ENCODE measurements at regions not wholly inside any gene's neighbourhood (a gene's known extent, or its start where the extent isn't known, plus 50 kb on each side); places are given as distances from the start of the nearest gene placed in this dataset.
"Not testable (repeated sequence)": the region's sequence is repeated elsewhere in the genome, so short reads cannot be mapped to it uniquely, and the experiment has no call there.

GRCh38 chr2:239548965-239549595 is 148.3 kb upstream of the HDAC4 start:
- no peak for ATAC-seq
- no peak for DNase-seq
- intact Hi-C loops (cut with micrococcal nuclease) = no loop called here

GRCh38 chr2:239548451-239548871 is 147.6 kb upstream of the HDAC4 start:
- intact Hi-C loops (cut with micrococcal nuclease) = no loop called here

GRCh38 chr2:239547140-239547539 is 146.3 kb upstream of the HDAC4 start:
- DNase-seq; intact Hi-C loops (cut with micrococcal nuclease); ATAC-seq: not testable (repeated sequence)

More at GRCh38 chr2:239548451-239548871, 147.6 kb upstream of the HDAC4 start:
- ATAC-seq (no peak), DNase-seq (no peak)

GRCh38 chr2:239546541-239546940 is 145.7 kb upstream of the HDAC4 start:
- DNase-seq = no peak
- ATAC-seq = no peak
- intact Hi-C loops (cut with micrococcal nuclease) = no loop called here

- ATAC-seq (no peak), DNase-seq (no peak)
- intact Hi-C loops (cut with micrococcal nuclease) = no loop called here
Measured at GRCh38 chr2:239545741-239546392, 145.0 kb upstream of the HDAC4 start.

GRCh38 chr2:239544918-239545465 is 144.2 kb upstream of the HDAC4 start:
- intact Hi-C loops (cut with micrococcal nuclease) = no loop called here
- ATAC-seq (no peak), DNase-seq (no peak)

- intact Hi-C loops (cut with micrococcal nuclease) = no loop called here
- no peak for ATAC-seq
- DNase-seq = no peak
Measured at GRCh38 chr2:239544143-239544917, 143.5 kb upstream of the HDAC4 start.

DNA sequence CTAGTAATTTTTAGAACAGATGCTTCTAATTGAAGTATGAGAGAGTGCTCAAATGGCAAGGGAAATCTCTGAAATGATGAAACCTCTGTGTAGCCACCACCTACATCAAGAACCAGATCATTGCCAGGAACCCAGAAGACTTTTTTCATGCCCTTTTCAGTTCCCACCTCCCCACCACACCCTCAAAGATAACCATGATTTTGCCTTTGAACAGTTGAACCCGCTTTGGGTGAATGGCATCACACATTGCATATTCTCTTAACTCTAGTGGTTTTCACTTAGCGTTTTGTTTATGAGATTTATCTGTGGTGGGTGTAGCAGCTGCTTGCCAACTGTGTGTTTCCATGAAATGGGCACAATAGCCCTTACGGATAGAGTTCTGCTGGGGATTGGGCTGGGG is 142.9 kb upstream of the HDAC4 start:
- intact Hi-C loops (cut with micrococcal nuclease) = no loop called here
- no peak for DNase-seq

GRCh38 chr2:239540174-239540573 is 139.4 kb upstream of the HDAC4 start:
- peak; percentile 55 for DNase-seq
- intact Hi-C loops (cut with micrococcal nuclease) = no loop called here
- peak; percentile 64 for ATAC-seq

More for the DNA sequence above, 142.9 kb upstream of the HDAC4 start:
- no peak for ATAC-seq

DNA sequence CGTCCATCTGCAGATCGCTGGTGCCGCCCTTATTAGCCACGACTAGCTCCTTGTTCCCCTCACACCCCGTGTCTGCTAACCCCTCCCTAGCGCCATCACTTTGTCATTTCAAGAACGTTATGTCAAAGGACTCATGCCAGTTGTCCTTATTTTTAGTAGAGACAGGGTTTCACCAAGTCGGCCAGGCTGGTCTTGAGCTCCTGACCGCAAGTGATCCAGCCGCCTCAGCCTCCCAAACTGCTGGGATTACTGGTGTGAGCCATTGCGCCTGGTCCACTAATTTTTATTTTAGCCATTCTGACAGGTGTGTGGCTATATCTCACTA is 138.9 kb upstream of the HDAC4 start:
- DNase-seq = peak; percentile 22
- intact Hi-C loops (cut with micrococcal nuclease) = no loop called here
- peak; percentile 28 for ATAC-seq

DNA sequence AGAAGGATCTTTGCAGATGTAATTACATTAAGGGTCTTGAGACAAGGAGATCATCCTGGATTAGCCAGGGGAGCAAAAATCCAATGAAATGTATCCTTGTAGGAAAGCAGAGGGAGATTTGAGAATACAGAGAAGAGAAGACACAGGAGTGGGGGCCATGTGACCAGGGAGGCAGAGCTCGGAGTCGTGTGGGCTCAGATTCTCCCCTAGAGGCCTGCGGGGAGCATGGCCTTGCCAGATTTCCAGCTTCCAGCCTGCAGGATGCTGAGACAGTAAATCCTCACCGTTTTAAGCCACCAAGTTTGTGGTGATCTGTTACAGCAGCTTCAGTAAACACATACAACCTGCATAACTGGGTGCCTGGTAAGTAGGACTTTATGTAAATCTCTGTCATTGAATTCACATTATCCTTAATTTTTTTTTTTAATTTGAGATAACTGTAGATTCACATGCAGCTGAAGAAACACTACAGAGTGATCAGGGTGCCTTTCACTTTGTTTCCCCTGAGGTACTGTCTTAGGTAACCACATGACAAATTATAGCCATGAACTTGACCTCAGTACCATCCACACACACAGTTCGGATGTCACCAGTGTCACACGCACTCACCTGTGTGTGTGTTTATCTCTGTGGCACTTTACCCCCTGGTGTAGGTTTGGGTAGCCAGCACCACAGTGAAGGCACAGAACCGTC is 138.4 kb upstream of the HDAC4 start:
- intact Hi-C loops (cut with micrococcal nuclease) = no loop called here
- DNase-seq (no peak), ATAC-seq (no peak)

GRCh38 chr2:239538357-239539052 is 137.7 kb upstream of the HDAC4 start:
- intact Hi-C loops (cut with micrococcal nuclease) = no loop called here
- no peak for DNase-seq
- no peak for ATAC-seq

GRCh38 chr2:239537633-239538356 is 137.0 kb upstream of the HDAC4 start:
- DNase-seq = no peak
- no peak for ATAC-seq
- intact Hi-C loops (cut with micrococcal nuclease) = no loop called here

GRCh38 chr2:239536186-239536585 is 135.4 kb upstream of the HDAC4 start:
- DNase-seq (no peak), ATAC-seq (no peak)
- intact Hi-C loops (cut with micrococcal nuclease) = no loop called here

DNA sequence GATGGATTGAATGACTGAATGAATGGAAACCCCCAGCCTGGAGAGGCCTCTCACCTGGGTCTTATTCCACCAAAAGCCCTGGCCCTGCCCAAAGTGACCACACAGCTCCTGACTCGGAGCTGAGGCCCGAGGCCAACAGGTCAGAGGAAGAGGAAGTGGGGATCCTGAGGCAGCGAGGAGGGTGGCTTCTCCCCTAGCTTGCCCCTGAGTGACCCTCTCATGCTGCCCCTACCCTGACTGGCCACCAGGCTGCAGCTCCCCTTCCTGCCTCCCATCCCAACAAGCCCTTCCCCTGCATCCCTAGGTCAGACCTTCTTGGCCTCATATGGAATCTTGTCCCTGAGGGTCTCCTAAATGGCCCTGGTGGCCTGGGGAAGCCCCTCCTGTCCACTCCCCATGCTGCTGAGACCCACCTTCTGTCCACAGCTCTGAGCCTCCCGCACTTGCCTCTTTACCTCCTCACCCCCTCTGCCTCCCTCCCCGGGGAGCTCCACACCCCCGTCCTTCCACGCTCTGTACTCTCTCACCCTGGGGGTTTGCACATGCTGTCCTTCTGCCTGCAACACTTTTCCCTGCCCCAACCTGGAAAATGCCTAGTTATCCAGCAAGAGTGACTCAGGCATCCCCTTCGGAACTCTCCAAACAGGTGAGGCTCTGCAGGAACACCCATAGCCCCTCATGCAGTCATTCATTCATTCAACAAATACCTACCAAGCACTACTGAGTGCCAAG is 134.8 kb upstream of the HDAC4 start:
- no peak for ATAC-seq
- no peak for DNase-seq

DNA sequence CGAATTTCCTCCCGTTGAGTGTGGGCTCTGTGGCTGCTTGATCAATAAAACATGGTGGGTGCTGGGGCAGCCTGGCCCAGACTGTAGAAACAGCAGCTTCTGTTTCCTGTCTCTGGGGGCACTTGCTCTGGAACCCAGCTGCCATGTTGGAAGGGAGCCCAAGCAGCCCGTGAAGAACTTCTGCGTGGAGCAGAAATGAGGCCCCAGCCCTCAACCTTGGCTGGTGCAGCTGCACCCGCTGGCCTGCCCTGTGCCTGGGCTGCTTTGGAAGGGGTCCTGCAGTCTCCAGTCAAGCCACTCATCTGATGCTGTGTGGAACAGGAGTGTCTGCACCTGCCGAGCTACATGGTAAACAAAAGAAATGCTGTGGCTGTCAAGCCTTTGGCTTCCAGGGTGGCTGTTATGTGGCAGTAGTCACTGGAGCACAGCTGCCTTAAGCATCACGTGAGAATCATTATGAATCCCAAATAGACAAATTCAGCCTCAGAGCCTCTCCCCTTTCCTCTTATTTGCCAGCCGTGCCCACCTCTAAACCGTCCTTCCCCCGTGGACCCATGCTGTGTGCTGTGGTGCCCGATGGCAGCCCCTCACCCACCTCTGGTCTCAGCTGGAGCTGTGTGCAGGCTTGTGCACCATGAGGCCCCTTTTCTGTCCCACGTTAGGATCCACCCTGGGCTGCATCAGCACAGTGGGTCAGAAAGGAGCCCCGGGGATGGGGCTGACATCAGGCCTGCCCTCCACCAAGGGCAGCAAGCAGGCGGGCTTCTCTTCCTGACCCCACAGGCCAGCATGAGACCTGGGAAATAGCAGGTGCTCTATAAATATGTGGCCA is 134.0 kb upstream of the HDAC4 start:
- intact Hi-C loops (cut with micrococcal nuclease) = no loop called here
- DNase-seq (no peak), ATAC-seq (no peak)

More for the DNA sequence above, 134.8 kb upstream of the HDAC4 start:
- intact Hi-C loops (cut with micrococcal nuclease) = no loop called here

All from left ventricle myocardium superior (tissue), 1 donor.